BJ (cell line): ENCODE measurements at regions not wholly inside any gene's neighbourhood (a gene's known extent, or its start where the extent isn't known, plus 50 kb on each side); places are given as distances from the start of the nearest gene placed in this dataset.

Experiments
- CTCF ChIA-PET: fragments of 350-600 bp; formaldehyde crosslinking; extraction: SDS; loops from one replicate; lab custom pipeline; 2021; ENCODE audit warnings: antibody characterized with exemption, inconsistent platforms; lab: Yijun Ruan, JAX
- POLR2A ChIA-PET: fragments of 300-600 bp; sonication (Branson Sonifier 250); formaldehyde crosslinking; extraction: SDS; loops from one replicate; lab custom pipeline; 2021; ENCODE audit warnings: antibody characterized with exemption; lab: Charles Lee
- DNase-seq: peaks from one replicate; pipeline ENCODE4 v3.0.0-alpha.2; 2011; ENCODE audit warnings: low read depth
- H3K27me3 ChIP-seq: 2 replicates; pipeline ENCODE4 v1.6.0; 2011; ENCODE audit warnings: low read length; ENCODE audit not compliant: control insufficient read depth, insufficient read depth
- H3K36me3 ChIP-seq: 2 replicates; pipeline ENCODE4 v1.5.1; 2011; ENCODE audit warnings: low read length; ENCODE audit not compliant: control insufficient read depth, insufficient read depth
- H3K4me3 ChIP-seq: 2 replicates; pipeline ENCODE4 v1.5.1; 2011; ENCODE audit warnings: low read depth, mild to moderate bottlenecking, control low read depth, low read length
- TF ChIP-seq, protein P1 (sequence below): IDR thresholded peaks from 2 replicates; pipeline ENCODE4 v1.5.1; 2011; ENCODE audit warnings: low read depth, mild to moderate bottlenecking, control low read depth, inconsistent platforms, low read length, moderate library complexity; ENCODE audit not compliant: insufficient read depth

GRCh38 chr1:222455188-222455879 is 92.6 kb downstream of the HHIPL2 start:
- Histone ChIP-seq H3K4me3 (no peak overlapping the region), H3K27me3 (no peaks in the 10 kb centered on the region; the same call in 1 of the 2 replicates), H3K36me3 (no peaks in the 10 kb centered on the region)
- DNase-seq, result peak; percentile 50
- TF ChIP-seq, protein P1, sequence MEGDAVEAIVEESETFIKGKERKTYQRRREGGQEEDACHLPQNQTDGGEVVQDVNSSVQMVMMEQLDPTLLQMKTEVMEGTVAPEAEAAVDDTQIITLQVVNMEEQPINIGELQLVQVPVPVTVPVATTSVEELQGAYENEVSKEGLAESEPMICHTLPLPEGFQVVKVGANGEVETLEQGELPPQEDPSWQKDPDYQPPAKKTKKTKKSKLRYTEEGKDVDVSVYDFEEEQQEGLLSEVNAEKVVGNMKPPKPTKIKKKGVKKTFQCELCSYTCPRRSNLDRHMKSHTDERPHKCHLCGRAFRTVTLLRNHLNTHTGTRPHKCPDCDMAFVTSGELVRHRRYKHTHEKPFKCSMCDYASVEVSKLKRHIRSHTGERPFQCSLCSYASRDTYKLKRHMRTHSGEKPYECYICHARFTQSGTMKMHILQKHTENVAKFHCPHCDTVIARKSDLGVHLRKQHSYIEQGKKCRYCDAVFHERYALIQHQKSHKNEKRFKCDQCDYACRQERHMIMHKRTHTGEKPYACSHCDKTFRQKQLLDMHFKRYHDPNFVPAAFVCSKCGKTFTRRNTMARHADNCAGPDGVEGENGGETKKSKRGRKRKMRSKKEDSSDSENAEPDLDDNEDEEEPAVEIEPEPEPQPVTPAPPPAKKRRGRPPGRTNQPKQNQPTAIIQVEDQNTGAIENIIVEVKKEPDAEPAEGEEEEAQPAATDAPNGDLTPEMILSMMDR, result peak; percentile 92
- CTCF ChIA-PET, result interaction anchor here (0.6 to 3.6 kb wide), 83 partner anchors 8 to 1646 kb away, joined by 3 to 52 read pairs (median 4); partner anchors contain the start of gene DUSP10
- POLR2A ChIA-PET, result interaction anchor here (0.5 kb wide), 1 partner anchor 401 kb away, joined by 3 read pairs; no protein-coding TSS in a partner anchor

DNA sequence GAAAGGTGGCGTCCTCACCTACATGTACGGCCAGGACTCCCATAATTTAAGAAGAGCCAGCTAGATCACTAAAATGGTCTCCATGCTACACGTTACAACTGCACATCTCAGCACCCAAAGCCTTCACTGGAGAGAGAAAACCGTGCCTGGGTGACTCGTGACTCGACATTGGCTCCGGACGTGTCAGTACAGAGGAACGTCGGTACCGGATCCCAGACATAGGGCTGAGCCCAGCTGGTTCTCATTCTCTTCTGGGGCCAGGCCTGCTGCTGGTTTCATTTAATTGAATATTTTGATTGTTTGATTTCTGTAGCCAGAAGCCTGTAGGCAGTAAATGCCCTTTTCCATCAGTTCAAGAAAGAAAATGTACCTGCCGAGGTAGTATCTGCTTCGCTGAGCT is 93.1 kb downstream of the HHIPL2 start:
- no peak overlapping the region for H3K4me3 ChIP-seq
- no peaks in the 10 kb centered on the region; the same call in 1 of the 2 replicates for H3K27me3 ChIP-seq
- ChIA-PET POLR2A (interaction anchor here (0.5 kb wide), 1 partner anchor 401 kb away, joined by 3 read pairs; no protein-coding TSS in a partner anchor), CTCF (interaction anchor here (0.6 to 3.6 kb wide), 73 partner anchors 8 to 1645 kb away, joined by 3 to 52 read pairs (median 4); partner anchors contain the start of gene DUSP10)
- H3K36me3 ChIP-seq, result no peaks in the 10 kb centered on the region
- TF ChIP-seq, protein P1, result no peak
- DNase-seq, result peak; percentile 31

DNA sequence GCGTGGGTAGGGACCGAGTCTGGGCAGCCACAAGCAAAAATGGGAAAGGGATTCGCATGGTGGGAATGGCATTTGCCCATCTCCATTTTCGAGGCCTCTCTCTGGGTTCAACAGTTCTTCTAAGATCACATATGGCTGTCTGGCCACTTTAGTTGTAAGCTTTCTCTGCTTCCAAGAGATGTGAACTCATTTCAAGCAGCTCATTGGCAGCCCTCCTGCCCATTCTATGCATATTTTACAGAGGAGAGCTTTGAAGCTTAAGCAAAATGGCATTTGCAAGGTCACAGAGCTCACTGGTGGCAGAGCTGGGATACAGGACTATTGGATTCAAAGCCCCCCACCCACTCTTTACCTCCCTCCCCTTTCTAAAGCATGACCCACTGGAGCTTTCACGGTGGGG is 93.7 kb downstream of the HHIPL2 start:
- ChIA-PET POLR2A (interaction anchor here (0.6 kb wide), 1 partner anchor 1018 kb away, joined by 3 read pairs; no protein-coding TSS in a partner anchor), CTCF (interaction anchor here (0.7 to 3.6 kb wide), 37 partner anchors 9 to 1643 kb away, joined by 3 to 52 read pairs (median 4); partner anchors contain the start of gene DUSP10)
- Histone ChIP-seq H3K36me3 (no peaks in the 10 kb centered on the region), H3K27me3 (no peaks in the 10 kb centered on the region; the same call in 1 of the 2 replicates), H3K4me3 (no peak overlapping the region)
- peak; percentile 12 for DNase-seq
- TF ChIP-seq, protein P1, result no peak

GRCh38 chr1:222452031-222452430 is 95.9 kb downstream of the HHIPL2 start:
- POLR2A ChIA-PET, result no interaction called here
- H3K36me3 ChIP-seq, result no peaks in the 10 kb centered on the region
- H3K4me3 ChIP-seq, result no peak overlapping the region
- CTCF ChIA-PET, result no interaction called here
- TF ChIP-seq, protein P1, result no peak
- no peak for DNase-seq
- H3K27me3 ChIP-seq, result no peaks in the 10 kb centered on the region; the same call in 1 of the 2 replicates

DNA sequence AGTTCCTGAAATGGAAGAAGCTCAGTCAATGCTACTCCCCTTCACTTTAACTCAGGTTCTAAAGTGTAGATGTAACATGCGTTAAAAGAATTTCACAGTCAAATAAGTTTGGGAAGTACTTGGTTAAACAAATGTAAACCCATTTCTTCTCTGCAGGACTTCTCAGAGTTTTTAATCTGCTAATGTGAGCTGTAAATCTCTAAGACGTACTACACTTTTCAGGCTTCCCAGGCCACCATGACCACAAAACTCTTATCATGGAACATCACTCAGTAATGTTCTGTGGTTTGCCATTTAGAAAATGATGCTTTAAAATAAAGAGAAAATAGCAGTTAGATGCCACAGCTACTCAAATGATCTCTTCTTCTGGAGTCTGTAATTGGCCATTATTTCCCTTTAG is 104.3 kb downstream of the HHIPL2 start:
- no peak for DNase-seq
- POLR2A ChIA-PET, result no interaction called here
- CTCF ChIA-PET, result interaction anchor here (1.2 to 5.8 kb wide), 2 partner anchors 11 to 14 kb away, joined by 3 to 27 read pairs; no protein-coding TSS in a partner anchor
- TF ChIP-seq, protein P1, result no peak
- Histone ChIP-seq H3K27me3 (no peaks in the 10 kb centered on the region; the same call in 1 of the 2 replicates), H3K36me3 (no peaks in the 10 kb centered on the region), H3K4me3 (no peak overlapping the region)
